Effector memory CD8-positive, alpha-beta T cell (primary cell): ENCODE measurements at regions not wholly inside any gene's neighbourhood (a gene's known extent, or its start where the extent isn't known, plus 50 kb on each side); places are given as distances from the start of the nearest gene placed in this dataset.

Source experiments
- ATAC-seq: fragments of 150-1000 bp; cut with Tn5 transposase; replicated peaks from 2 replicates; pipeline ENCODE4 v1.10.0; 2021; ENCODE audit warnings: mild to moderate bottlenecking, moderate library complexity
- DNase-seq, 3 experiments: peaks; one replicate each; pipeline ENCODE4 v3.0.0; 2021
- H3K27ac Mint-ChIP-seq, 2 donors: one replicate each; pipeline ENCODE4 v1.8.0; 2022; ENCODE audit warnings: mild to moderate bottlenecking in 2 of 2, mixed read lengths in 2 of 2, moderate library complexity in 2 of 2
- H3K27me3 Mint-ChIP-seq, 2 donors: one replicate each; pipeline ENCODE4 v1.8.0; 2022; ENCODE audit warnings: mixed read lengths in 2 of 2
- H3K36me3 Mint-ChIP-seq: one replicate; pipeline ENCODE4 v1.8.0; 2022; ENCODE audit warnings: mild to moderate bottlenecking, moderate library complexity, mixed read lengths; ENCODE audit not compliant: insufficient read depth
- H3K4me1 Mint-ChIP-seq, 2 donors: one replicate each; pipeline ENCODE4 v1.8.0; 2022; ENCODE audit warnings: low read depth in 2 of 2, mixed read lengths in 2 of 2
- H3K4me3 Mint-ChIP-seq, 2 donors: one replicate each; pipeline ENCODE4 v1.8.0; 2022; ENCODE audit warnings: mild to moderate bottlenecking in 2 of 2, mixed read lengths in 2 of 2, moderate library complexity in 2 of 2
- H3K9me3 Mint-ChIP-seq, 2 donors: one replicate each; pipeline ENCODE4 v1.8.0; 2022; ENCODE audit warnings: mixed read lengths in 2 of 2

GRCh38 chr4:28562913-28563312 is 1702.3 kb downstream of the STIM2 start:
- ATAC-seq (no peak), DNase-seq (no peak)
- Mint-ChIP-seq H3K4me1 (no peaks in the 10 kb centered on the region), H3K9me3 (peaks cover 3 to 9% of the 10 kb centered on the region in 2 donors), H3K36me3 (no peaks in the 10 kb centered on the region), H3K4me3 (no peak overlapping the region), H3K27me3 (no peaks in the 10 kb centered on the region), H3K27ac (no peak overlapping the region)

- H3K4me1 Mint-ChIP-seq = no peaks in the 10 kb centered on the region
- ATAC-seq (no peak), DNase-seq (no peak)
- no peak overlapping the region for H3K4me3 Mint-ChIP-seq
- no peak overlapping the region for H3K27ac Mint-ChIP-seq
- no peaks in the 10 kb centered on the region for H3K36me3 Mint-ChIP-seq
- no peaks in the 10 kb centered on the region for H3K27me3 Mint-ChIP-seq
- peaks cover 3 to 8% of the 10 kb centered on the region in 2 donors for H3K9me3 Mint-ChIP-seq
Observed at GRCh38 chr4:28565396-28565795, 1704.8 kb downstream of the STIM2 start.

DNA sequence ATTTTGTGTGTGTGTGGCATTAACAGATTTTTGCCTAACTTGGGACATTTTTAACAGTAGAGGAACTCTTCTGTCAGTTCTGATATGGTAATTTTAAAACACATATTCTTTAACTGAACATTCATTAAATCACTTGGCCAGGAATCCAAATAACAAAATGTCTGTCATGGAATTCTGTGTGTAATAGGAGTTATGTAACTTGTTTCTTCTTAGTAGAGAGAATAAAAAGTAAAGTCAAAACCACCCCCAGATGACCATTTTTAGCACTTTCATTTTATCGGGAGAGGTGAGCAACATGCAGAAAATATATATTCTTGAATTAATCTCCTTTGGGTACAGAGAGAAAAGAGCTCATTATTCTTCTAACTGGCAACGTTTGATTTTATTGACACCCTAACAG is 1740.3 kb downstream of the STIM2 start:
- no peaks in the 10 kb centered on the region for H3K4me1 Mint-ChIP-seq
- no peak overlapping the region for H3K4me3 Mint-ChIP-seq
- DNase-seq (no peak), ATAC-seq (no peak)
- no peak overlapping the region for H3K27ac Mint-ChIP-seq
- H3K27me3 Mint-ChIP-seq = no peaks in the 10 kb centered on the region
- H3K36me3 Mint-ChIP-seq = no peaks in the 10 kb centered on the region
- H3K9me3 Mint-ChIP-seq = peaks cover 9 to 20% of the 10 kb centered on the region in 2 donors

DNA sequence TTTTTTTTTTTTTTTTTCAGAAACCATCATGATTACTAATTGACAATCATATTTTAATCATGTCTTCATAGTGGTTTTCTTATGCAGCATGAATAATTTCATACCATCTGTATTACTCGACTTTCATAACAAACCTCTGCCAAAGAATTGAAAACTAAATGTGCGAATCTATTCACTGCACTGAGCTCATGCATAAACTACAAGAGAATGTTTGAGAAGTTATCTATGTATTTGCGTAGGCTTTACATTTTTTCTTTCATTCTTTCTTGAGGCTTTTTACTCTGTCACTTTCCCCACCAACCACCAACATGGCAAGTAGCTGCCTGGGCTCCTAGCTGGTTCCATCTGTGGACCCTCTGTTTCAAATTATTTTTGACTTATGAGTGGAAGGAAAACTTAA is 1761.0 kb downstream of the STIM2 start:
- DNase-seq (no peak), ATAC-seq (no peak)
- Mint-ChIP-seq H3K9me3 (peaks cover 0 to 9% of the 10 kb centered on the region in 2 donors), H3K27me3 (no peaks in the 10 kb centered on the region), H3K4me3 (no peak overlapping the region), H3K36me3 (no peaks in the 10 kb centered on the region), H3K4me1 (no peaks in the 10 kb centered on the region), H3K27ac (no peak overlapping the region)

DNA sequence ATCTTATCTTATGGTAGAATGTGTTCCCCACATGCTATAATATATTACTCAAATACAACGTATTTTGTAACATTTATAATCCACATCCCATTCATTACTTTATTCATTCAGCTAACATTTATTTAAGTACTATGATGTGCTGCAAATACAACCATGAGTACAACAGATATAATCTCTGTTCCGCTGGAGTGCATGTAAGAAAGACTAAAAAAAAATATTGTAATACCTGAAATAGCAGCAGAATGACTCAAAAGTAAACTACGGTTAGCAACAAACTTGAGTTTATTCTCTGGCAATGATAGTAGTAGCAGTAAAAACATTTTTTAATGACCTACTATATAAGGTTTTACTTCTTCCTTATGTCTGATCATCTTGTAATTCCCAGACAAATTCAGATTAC is 1776.3 kb downstream of the STIM2 start:
- H3K27ac Mint-ChIP-seq = no peak overlapping the region
- H3K36me3 Mint-ChIP-seq = no peaks in the 10 kb centered on the region
- peaks cover 5 to 8% of the 10 kb centered on the region in 2 donors for H3K9me3 Mint-ChIP-seq
- H3K4me1 Mint-ChIP-seq = no peaks in the 10 kb centered on the region
- H3K4me3 Mint-ChIP-seq = no peak overlapping the region
- no peak for ATAC-seq
- H3K27me3 Mint-ChIP-seq = no peaks in the 10 kb centered on the region
- DNase-seq = no peak

DNA sequence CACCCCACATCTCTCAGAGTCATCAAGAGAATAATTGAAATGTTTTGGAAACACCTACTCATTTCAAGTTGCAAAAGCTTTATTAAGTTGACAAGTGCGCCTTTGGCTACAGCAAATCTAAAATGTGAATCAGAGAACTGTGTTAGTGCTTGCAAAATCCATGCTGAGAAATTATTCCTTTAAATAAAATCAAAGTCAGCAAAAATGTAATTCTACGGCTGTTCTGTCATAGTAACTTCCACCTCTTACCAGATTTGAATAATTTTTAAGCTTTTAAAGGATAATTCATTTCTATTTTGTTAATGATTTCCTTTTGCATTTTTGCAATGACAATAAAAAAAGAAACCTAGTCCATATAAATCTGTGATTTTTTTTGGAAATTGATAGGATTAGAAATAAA is 1779.1 kb downstream of the STIM2 start:
- H3K27me3 Mint-ChIP-seq = no peaks in the 10 kb centered on the region
- H3K4me3 Mint-ChIP-seq = no peak overlapping the region
- no peak for ATAC-seq
- H3K9me3 Mint-ChIP-seq = peaks cover 5 to 7% of the 10 kb centered on the region in 2 donors
- H3K36me3 Mint-ChIP-seq = no peaks in the 10 kb centered on the region
- DNase-seq = no peak
- H3K27ac Mint-ChIP-seq = no peak overlapping the region
- no peaks in the 10 kb centered on the region for H3K4me1 Mint-ChIP-seq

DNA sequence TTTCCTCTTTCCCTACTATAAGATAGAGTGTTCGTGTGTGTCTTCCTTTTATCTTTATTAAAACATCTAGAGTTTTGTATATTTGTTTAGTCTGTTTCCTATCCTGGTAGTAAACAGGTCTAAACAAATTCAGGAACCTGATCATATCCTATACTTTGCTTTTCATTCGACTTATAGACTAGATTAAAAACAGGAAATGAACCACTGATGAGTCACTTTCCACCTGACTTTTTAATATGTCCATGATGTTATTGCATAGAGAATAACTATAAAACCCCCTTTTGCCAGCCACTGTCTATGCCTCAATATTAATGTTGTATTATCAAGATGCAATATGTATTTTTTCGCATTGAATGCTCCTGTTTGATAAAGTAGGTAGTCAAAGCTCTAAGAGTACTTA is 1794.0 kb downstream of the STIM2 start:
- ATAC-seq (no peak), DNase-seq (no peak)
- no peak overlapping the region for H3K27ac Mint-ChIP-seq
- H3K9me3 Mint-ChIP-seq = peaks cover 13 to 20% of the 10 kb centered on the region in 2 donors
- H3K4me3 Mint-ChIP-seq = no peak overlapping the region
- no peaks in the 10 kb centered on the region for H3K27me3 Mint-ChIP-seq
- H3K4me1 Mint-ChIP-seq = no peaks in the 10 kb centered on the region
- H3K36me3 Mint-ChIP-seq = no peaks in the 10 kb centered on the region

DNA sequence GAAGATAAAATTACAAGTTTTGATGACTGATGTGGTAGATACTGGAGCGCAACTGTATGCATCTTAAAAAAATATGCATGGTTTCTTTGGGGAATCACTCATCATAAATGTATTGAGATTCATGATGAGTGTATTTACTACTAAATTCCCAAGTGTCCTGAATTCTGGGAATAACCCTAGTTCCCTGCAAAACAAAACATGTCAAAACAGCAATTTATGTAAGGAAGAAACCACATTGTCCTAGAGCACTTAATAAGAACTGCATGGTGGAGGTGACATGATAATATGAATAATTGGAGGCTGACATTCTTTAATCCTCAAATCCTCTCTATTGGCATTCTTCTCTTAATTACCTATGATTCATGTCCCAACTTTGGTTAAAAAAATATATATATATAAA is 1804.7 kb downstream of the STIM2 start:
- peaks cover 2 to 6% of the 10 kb centered on the region in 2 donors for H3K9me3 Mint-ChIP-seq

DNA sequence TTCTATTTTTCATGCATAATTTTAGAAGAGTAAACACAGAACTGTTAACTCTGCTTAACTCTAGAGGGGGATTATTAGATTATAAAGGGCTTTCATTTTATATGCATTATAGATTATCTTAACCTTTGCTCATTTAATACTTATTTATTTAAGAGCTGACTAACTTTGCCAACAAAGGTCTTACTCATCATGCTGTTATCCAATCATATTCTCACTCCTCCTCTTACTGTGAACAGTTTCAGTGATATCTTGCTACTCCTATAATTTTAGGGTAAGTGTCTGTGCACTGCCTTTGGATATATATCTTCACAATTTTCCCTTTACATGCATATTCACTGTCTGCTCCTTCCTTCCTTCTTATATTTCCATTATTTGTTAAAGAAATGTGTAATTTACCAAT is 1814.9 kb downstream of the STIM2 start:
- no peak for ATAC-seq

More for the DNA sequence above, 1804.7 kb downstream of the STIM2 start:
- ATAC-seq (no peak), DNase-seq (no peak)
- Mint-ChIP-seq H3K4me1 (no peaks in the 10 kb centered on the region), H3K27me3 (no peaks in the 10 kb centered on the region), H3K27ac (no peak overlapping the region), H3K4me3 (no peak overlapping the region), H3K36me3 (no peaks in the 10 kb centered on the region)

GRCh38 chr4:28677808-28678207 is 1817.2 kb downstream of the STIM2 start:
- DNase-seq = no peak
- Mint-ChIP-seq H3K9me3 (peaks cover 0 to 7% of the 10 kb centered on the region in 2 donors), H3K36me3 (no peaks in the 10 kb centered on the region), H3K27me3 (no peaks in the 10 kb centered on the region), H3K27ac (no peak overlapping the region), H3K4me1 (no peaks in the 10 kb centered on the region), H3K4me3 (no peak overlapping the region)
- ATAC-seq = no peak

More for the DNA sequence above, 1814.9 kb downstream of the STIM2 start:
- H3K27ac Mint-ChIP-seq = no peak overlapping the region
- H3K9me3 Mint-ChIP-seq = peaks cover 10% of the 10 kb centered on the region in 2 donors
- H3K4me1 Mint-ChIP-seq = no peaks in the 10 kb centered on the region
- no peaks in the 10 kb centered on the region for H3K36me3 Mint-ChIP-seq
- no peak for DNase-seq
- H3K27me3 Mint-ChIP-seq = no peaks in the 10 kb centered on the region
- H3K4me3 Mint-ChIP-seq = no peak overlapping the region

DNA sequence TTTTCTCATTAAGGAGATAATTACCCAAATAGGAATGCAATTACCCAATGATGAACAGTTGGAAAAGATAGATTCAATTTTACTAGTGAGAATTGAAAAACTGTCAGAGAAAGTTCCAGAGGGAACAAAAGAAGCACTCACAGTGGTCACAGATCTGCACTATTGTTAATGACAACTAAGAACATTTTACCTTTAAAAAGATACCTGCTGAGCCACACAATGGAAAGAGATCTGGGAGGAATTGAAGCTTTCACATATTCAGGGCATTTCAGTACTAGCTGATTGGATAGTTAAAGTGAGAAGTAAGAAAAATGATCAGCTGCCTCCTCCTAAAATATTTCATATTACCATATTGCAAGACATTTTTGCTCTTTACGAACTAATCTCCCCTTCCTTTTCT is 1822.2 kb downstream of the STIM2 start:
- peaks cover 4 to 20% of the 10 kb centered on the region in 2 donors for H3K9me3 Mint-ChIP-seq
- no peak for ATAC-seq
- H3K4me1 Mint-ChIP-seq = no peaks in the 10 kb centered on the region
- H3K4me3 Mint-ChIP-seq = no peak overlapping the region
- DNase-seq = no peak
- no peaks in the 10 kb centered on the region for H3K27me3 Mint-ChIP-seq
- H3K36me3 Mint-ChIP-seq = no peaks in the 10 kb centered on the region
- no peak overlapping the region for H3K27ac Mint-ChIP-seq

GRCh38 chr4:28686618-28687017 is 1826.0 kb downstream of the STIM2 start:
- Mint-ChIP-seq H3K27ac (no peak overlapping the region), H3K4me1 (no peaks in the 10 kb centered on the region), H3K36me3 (no peaks in the 10 kb centered on the region), H3K4me3 (no peak overlapping the region), H3K9me3 (peaks cover 4 to 25% of the 10 kb centered on the region in 2 donors), H3K27me3 (no peaks in the 10 kb centered on the region)
- DNase-seq = no peak
- no peak for ATAC-seq

GRCh38 chr4:28690890-28691289 is 1830.2 kb downstream of the STIM2 start:
- ATAC-seq (no peak), DNase-seq (no peak)
- Mint-ChIP-seq H3K36me3 (no peaks in the 10 kb centered on the region), H3K4me3 (no peak overlapping the region), H3K4me1 (no peaks in the 10 kb centered on the region), H3K27me3 (no peaks in the 10 kb centered on the region), H3K9me3 (peaks cover 4 to 22% of the 10 kb centered on the region in 2 donors), H3K27ac (no peak overlapping the region)

GRCh38 chr4:28702571-28702970 is 1841.9 kb downstream of the STIM2 start:
- H3K4me1 Mint-ChIP-seq = no peaks in the 10 kb centered on the region
- H3K4me3 Mint-ChIP-seq = no peak overlapping the region
- H3K27me3 Mint-ChIP-seq = no peaks in the 10 kb centered on the region

DNA sequence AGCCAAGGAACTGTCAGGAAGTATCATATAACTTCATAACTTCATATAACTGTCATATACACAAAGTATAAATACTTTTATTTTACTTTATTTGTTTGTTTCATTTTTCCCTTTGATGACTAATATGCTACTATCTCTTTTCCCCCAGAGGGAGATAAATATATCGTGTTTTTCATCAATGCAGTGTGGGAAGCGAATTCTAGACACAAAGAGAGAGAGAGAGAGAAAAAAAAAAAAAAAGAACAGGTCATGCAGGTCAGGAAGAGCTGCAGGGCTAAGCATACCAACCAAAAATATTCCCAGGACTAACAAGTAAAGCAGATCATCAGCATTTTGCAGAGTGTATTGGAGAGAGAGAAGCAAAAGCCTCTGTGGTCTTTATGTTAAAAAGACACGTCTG is 1849.2 kb downstream of the STIM2 start:
- DNase-seq (no peak), ATAC-seq (no peak)
- Mint-ChIP-seq H3K36me3 (no peaks in the 10 kb centered on the region), H3K9me3 (peaks cover 11 to 14% of the 10 kb centered on the region in 2 donors), H3K4me1 (no peaks in the 10 kb centered on the region), H3K27ac (no peak overlapping the region), H3K4me3 (no peak overlapping the region), H3K27me3 (no peaks in the 10 kb centered on the region)

More at GRCh38 chr4:28702571-28702970, 1841.9 kb downstream of the STIM2 start:
- DNase-seq = no peak
- H3K27ac Mint-ChIP-seq = no peak overlapping the region
- H3K36me3 Mint-ChIP-seq = no peaks in the 10 kb centered on the region
- peaks cover 0 to 7% of the 10 kb centered on the region in 2 donors for H3K9me3 Mint-ChIP-seq
- ATAC-seq = no peak
